ENCODE measurements at regions not wholly inside any gene's neighbourhood (a gene's known extent, or its start where the extent isn't known, plus 50 kb on each side); places are given as distances from the start of the nearest gene placed in this dataset.

GRCh38 chr9:105911104-105911911 lies 217.0 kb downstream of the TMEM38B start:
- no peak for TF ChIP-seq GLIS3 (CRISPR knock-in tag; IDR thresholded peaks at IDR 0.05)
- TF ChIP-seq PATZ1 (CRISPR knock-in tag; IDR thresholded peaks at IDR 0.05; ENCODE audit: borderline replicate concordance), result no peak
